PC-9 (cell line): ENCODE measurements at regions not wholly inside any gene's neighbourhood (a gene's known extent, or its start where the extent isn't known, plus 50 kb on each side); places are given as distances from the start of the nearest gene placed in this dataset.

Source experiments
- BruUV-seq: library from RNA; stranded (reverse); fragments of 400-500 nt; replicated peaks from 2 replicates; lab custom pipeline; 2021; lab: Mats Ljungman, UMichigan
- CTCF ChIA-PET: fragments of 300-600 bp; sonication (Branson Sonifier 250); formaldehyde crosslinking; loops from one replicate; lab custom pipeline; 2022; ENCODE audit warnings: antibody characterized with exemption; lab: Charles Lee
- POLR2A ChIA-PET: fragments of 300-600 bp; sonication (Branson Sonifier 250); formaldehyde crosslinking; loops from one replicate; lab custom pipeline; 2022; ENCODE audit warnings: antibody characterized with exemption; ENCODE audit not compliant: unreplicated experiment; lab: Charles Lee
- DNase-seq, 2 experiments: peaks; one replicate each; pipeline versions ENCODE4 v3.0.0 to v3.0.0-alpha.2; 2015 to 2022; ENCODE audit warnings: mixed read lengths in 1 of 2
- H2AFZ ChIP-seq: fragments of 200-600 bp; sonication (generic); 2 replicates; pipeline ENCODE4 v1.8.1; 2017; ENCODE audit warnings: antibody characterized with exemption
- H3F3A ChIP-seq: fragments of 200-600 bp; sonication (generic); 2 replicates; pipeline ENCODE4 v1.8.1; 2017; ENCODE audit warnings: antibody characterized with exemption, mild to moderate bottlenecking, low read depth; ENCODE audit not compliant: insufficient read depth
- H3K27ac ChIP-seq: fragments of 200-600 bp; sonication (generic); 2 replicates; pipeline ENCODE4 v1.6.1; 2016; ENCODE audit warnings: mixed run types
- H3K27me3 ChIP-seq: fragments of 200-600 bp; sonication (generic); 2 replicates; pipeline ENCODE4 v1.6.1; 2016; ENCODE audit warnings: low read depth, mixed run types; ENCODE audit not compliant: insufficient read depth
- H3K36me3 ChIP-seq: fragments of 200-600 bp; sonication (generic); 2 replicates; pipeline ENCODE4 v1.6.1; 2016; ENCODE audit warnings: low read depth, mixed run types
- H3K4me1 ChIP-seq: fragments of 200-600 bp; sonication (generic); replicated peaks from 2 replicates; pipeline ENCODE4 v1.6.1; 2016; ENCODE audit warnings: mixed run types; ENCODE audit not compliant: insufficient read depth
- H3K4me2 ChIP-seq: fragments of 200-600 bp; sonication (generic); 2 replicates; pipeline ENCODE4 v1.6.1; 2017; ENCODE audit warnings: mixed run types
- H3K4me3 ChIP-seq: fragments of 200-600 bp; sonication (generic); 2 replicates; pipeline ENCODE4 v1.6.1; 2016; ENCODE audit warnings: mixed run types
- H3K79me2 ChIP-seq: fragments of 200-600 bp; sonication (generic); 2 replicates; pipeline ENCODE4 v1.6.1; 2017; ENCODE audit warnings: low read depth, mixed run types
- H3K9me2 ChIP-seq: fragments of 200-600 bp; sonication (generic); 2 replicates; pipeline ENCODE4 v1.8.1; 2017; ENCODE audit warnings: mild to moderate bottlenecking; ENCODE audit not compliant: insufficient read depth
- H3K9me3 ChIP-seq: fragments of 200-600 bp; sonication (generic); 2 replicates; pipeline ENCODE4 v1.8.1; 2016; ENCODE audit warnings: low read depth; ENCODE audit not compliant: insufficient read depth
- H4K20me1 ChIP-seq: fragments of 200-600 bp; sonication (generic); 2 replicates; pipeline ENCODE4 v1.8.1; 2017; ENCODE audit not compliant: insufficient read depth
- EZH2 ChIP-seq: fragments of 200-600 bp; sonication (generic); IDR thresholded peaks from 2 replicates; pipeline ENCODE4 v1.8.0; 2017; ENCODE audit warnings: antibody characterized with exemption, low read depth
- intact Hi-C: fragments of 100-400 bp; cut with micrococcal nuclease; formaldehyde crosslinking; loops from one replicate; pipeline ENCODE4 v1.10.0; 2022; ENCODE audit not compliant: unreplicated experiment
- TF ChIP-seq, protein P1 (sequence below): fragments of 200-600 bp; sonication (generic); conservative IDR thresholded peaks from 2 replicates; pipeline ENCODE4 v1.6.1; 2017; ENCODE audit warnings: mixed run types, antibody characterized with exemption, mild to moderate bottlenecking, moderate library complexity

DNA sequence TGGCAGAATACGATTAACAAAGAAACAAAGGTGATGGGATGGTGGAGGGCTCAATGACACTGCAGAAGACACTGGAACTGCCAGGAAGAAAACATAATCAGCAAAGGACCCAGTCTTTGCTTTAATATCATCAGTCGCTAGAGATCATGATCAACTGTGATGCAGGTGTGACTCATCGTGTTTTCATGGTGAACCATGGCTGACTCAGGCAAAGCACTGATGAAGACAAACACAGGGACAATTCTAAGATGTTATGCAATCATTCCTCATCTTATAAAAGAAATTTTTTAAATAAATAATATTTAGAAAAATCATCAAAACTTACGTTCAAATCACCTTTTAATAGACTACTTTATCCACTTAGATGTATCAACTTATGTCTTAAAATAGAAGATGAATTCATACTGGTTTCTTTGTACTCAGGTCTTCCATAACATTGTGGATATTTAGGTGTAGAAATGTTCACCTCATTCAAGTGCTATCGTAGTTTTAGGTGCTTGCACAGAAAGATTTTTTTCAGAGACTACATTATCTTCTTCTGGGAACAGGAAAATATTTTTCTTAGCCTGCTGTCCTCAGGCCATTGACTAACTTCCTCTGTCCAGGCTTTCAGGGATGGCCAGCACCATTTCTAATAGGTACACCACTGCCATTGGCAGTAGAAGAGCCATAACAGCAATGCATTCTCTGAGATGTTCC is 673.4 kb upstream of the MEF2C start:
- BruUV-seq, result no TSS peak
- Histone ChIP-seq H3K4me1 (peaks cover 12% of the 10 kb centered on the region; the same call in 1 of the 2 replicates), H3F3A (no peaks in the 10 kb centered on the region), H3K9me3 (no peaks in the 10 kb centered on the region), H3K79me2 (no peaks in the 10 kb centered on the region), H3K9me2 (no peaks in the 10 kb centered on the region), H3K36me3 (no peaks in the 10 kb centered on the region), H3K27ac (no peak overlapping the region), H4K20me1 (no peaks in the 10 kb centered on the region), H3K27me3 (no peaks in the 10 kb centered on the region), H3K4me3 (no peak overlapping the region), H2AFZ (no peak overlapping the region), H3K4me2 (no peak overlapping the region; the same call in 1 of the 2 replicates)
- CTCF ChIA-PET, result no interaction called here
- no peak for TF ChIP-seq EZH2
- TF ChIP-seq, protein P1, sequence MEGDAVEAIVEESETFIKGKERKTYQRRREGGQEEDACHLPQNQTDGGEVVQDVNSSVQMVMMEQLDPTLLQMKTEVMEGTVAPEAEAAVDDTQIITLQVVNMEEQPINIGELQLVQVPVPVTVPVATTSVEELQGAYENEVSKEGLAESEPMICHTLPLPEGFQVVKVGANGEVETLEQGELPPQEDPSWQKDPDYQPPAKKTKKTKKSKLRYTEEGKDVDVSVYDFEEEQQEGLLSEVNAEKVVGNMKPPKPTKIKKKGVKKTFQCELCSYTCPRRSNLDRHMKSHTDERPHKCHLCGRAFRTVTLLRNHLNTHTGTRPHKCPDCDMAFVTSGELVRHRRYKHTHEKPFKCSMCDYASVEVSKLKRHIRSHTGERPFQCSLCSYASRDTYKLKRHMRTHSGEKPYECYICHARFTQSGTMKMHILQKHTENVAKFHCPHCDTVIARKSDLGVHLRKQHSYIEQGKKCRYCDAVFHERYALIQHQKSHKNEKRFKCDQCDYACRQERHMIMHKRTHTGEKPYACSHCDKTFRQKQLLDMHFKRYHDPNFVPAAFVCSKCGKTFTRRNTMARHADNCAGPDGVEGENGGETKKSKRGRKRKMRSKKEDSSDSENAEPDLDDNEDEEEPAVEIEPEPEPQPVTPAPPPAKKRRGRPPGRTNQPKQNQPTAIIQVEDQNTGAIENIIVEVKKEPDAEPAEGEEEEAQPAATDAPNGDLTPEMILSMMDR, result no peak
- POLR2A ChIA-PET, result no interaction called here
- peak; percentile 38 to 59 for DNase-seq
- intact Hi-C loops, result no loop called here

DNA sequence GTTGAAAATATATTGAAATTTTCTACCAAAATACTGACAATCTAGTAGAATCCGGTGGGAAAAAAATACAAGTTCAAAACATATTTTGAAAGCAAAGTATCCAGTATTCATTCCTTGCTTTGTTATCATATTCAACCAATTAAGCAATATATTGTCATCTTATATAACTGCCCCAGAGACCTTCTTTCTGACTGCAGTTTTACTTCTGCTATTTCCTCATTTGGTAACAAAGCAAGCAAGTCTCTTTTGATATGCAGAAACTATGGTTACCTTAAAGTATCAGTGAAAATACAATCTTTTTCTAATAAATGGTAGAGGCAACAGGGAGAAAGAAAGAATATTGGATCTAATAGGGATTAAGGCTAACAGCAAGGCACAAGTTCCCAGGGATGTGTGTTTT is 663.7 kb upstream of the MEF2C start:
- Histone ChIP-seq H3K9me3 (no peaks in the 10 kb centered on the region), H3K4me2 (no peak overlapping the region), H3K4me3 (no peak overlapping the region), H3K36me3 (no peaks in the 10 kb centered on the region), H3K79me2 (no peaks in the 10 kb centered on the region), H3K27ac (no peak overlapping the region), H4K20me1 (no peaks in the 10 kb centered on the region), H3F3A (no peaks in the 10 kb centered on the region), H3K9me2 (no peaks in the 10 kb centered on the region), H3K4me1 (no peaks in the 10 kb centered on the region), H3K27me3 (no peaks in the 10 kb centered on the region), H2AFZ (no peak overlapping the region)
- no TSS peak for BruUV-seq
- no peak for TF ChIP-seq EZH2
- TF ChIP-seq, protein P1, result no peak
- CTCF ChIA-PET, result no interaction called here
- intact Hi-C loops, result no loop called here
- POLR2A ChIA-PET, result interaction anchor here (0.6 kb wide), 1 partner anchor 147 kb away, joined by 3 read pairs; no protein-coding TSS in a partner anchor
- no peak for DNase-seq

DNA sequence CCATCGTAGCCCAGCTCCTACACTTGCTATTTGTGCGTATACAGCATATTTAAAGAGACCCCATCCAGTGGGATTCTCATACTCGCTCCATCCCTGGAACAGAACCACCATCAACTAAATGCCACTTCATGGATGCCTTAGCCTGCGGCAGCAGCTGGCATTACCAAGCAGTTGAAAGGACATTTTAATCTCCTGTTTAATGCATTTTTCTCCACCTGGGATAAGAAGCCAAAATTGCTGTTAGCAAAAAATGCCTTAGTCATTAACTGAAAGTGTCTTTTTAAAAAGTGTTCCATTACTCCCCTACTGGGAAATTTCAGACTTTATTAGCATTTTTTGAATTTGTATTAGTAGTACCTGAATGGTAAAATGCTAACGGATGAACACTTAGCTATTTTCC is 662.6 kb upstream of the MEF2C start:
- POLR2A ChIA-PET, result no interaction called here
- H3K9me2 ChIP-seq, result no peaks in the 10 kb centered on the region
- no peaks in the 10 kb centered on the region for H3F3A ChIP-seq
- no peaks in the 10 kb centered on the region for H3K9me3 ChIP-seq
- H3K79me2 ChIP-seq, result no peaks in the 10 kb centered on the region
- H4K20me1 ChIP-seq, result no peaks in the 10 kb centered on the region
- no peak overlapping the region for H3K4me3 ChIP-seq
- no peaks in the 10 kb centered on the region for H3K36me3 ChIP-seq
- no peak overlapping the region for H3K4me2 ChIP-seq
- no peak overlapping the region for H2AFZ ChIP-seq
- H3K27ac ChIP-seq, result no peak overlapping the region
- CTCF ChIA-PET, result no interaction called here
- no peaks in the 10 kb centered on the region for H3K4me1 ChIP-seq
- no peaks in the 10 kb centered on the region for H3K27me3 ChIP-seq
- intact Hi-C loops, result no loop called here
- no TSS peak for BruUV-seq
- DNase-seq, result no peak
- TF ChIP-seq, protein P1, result no peak
- no peak for TF ChIP-seq EZH2
